HPDE6-E6E7 (cell line): ENCODE measurements at regions not wholly inside any gene's neighbourhood (a gene's known extent, or its start where the extent isn't known, plus 50 kb on each side); places are given as distances from the start of the nearest gene placed in this dataset.

Source experiments
- DNase-seq: peaks from one replicate; pipeline ENCODE4 v3.0.0; 2011; ENCODE audit warnings: missing footprints; ENCODE audit errors: extremely low spot score

GRCh38 chr5:168215646-168216045 lies 75.8 kb upstream of the WWC1 start:
- no peak for DNase-seq

GRCh38 chr5:168216989-168217388 lies 74.5 kb upstream of the WWC1 start:
- no peak for DNase-seq

GRCh38 chr5:168217497-168217896 lies 73.9 kb upstream of the WWC1 start:
- no peak for DNase-seq

- DNase-seq: no peak
Measured at GRCh38 chr5:168218746-168219145, 72.7 kb upstream of the WWC1 start.

GRCh38 chr5:168219515-168220410 lies 71.7 kb upstream of the WWC1 start:
- DNase-seq: peak; percentile 69

- DNase-seq: no peak
Measured at GRCh38 chr5:168224085-168224484, 67.4 kb upstream of the WWC1 start.

GRCh38 chr5:168226012-168226411 lies 65.4 kb upstream of the WWC1 start:
- DNase-seq: no peak

GRCh38 chr5:168227001-168227400 lies 64.4 kb upstream of the WWC1 start:
- DNase-seq: peak; percentile 47

GRCh38 chr5:168227973-168228615 lies 63.4 kb upstream of the WWC1 start:
- no peak for DNase-seq

GRCh38 chr5:168228668-168229067 lies 62.8 kb upstream of the WWC1 start:
- no peak for DNase-seq

- DNase-seq: peak; percentile 41
Measured at GRCh38 chr5:168234133-168234532, 57.3 kb upstream of the WWC1 start.

- DNase-seq: no peak
Measured at GRCh38 chr5:168238463-168238862, 53.0 kb upstream of the WWC1 start.

- DNase-seq: no peak
Measured at GRCh38 chr5:168239325-168239724, 52.1 kb upstream of the WWC1 start.
